Skeletal muscle cell (primary cell): ENCODE measurements at regions not wholly inside any gene's neighbourhood (a gene's known extent, or its start where the extent isn't known, plus 50 kb on each side); places are given as distances from the start of the nearest gene placed in this dataset.
"Not testable (repeated sequence)": the region's sequence is repeated elsewhere in the genome, so short reads cannot be mapped to it uniquely, and the experiment has no call there.

Experiments used
- DNase-seq: peaks from one replicate; pipeline ENCODE4 v3.0.0-alpha.2; 2010; ENCODE audit warnings: low read depth
- H3K4me3 ChIP-seq: 2 replicates; pipeline ENCODE4 v1.5.1; 2011; ENCODE audit warnings: low read depth, mild to moderate bottlenecking, control low read depth, low read length, moderate library complexity

DNA sequence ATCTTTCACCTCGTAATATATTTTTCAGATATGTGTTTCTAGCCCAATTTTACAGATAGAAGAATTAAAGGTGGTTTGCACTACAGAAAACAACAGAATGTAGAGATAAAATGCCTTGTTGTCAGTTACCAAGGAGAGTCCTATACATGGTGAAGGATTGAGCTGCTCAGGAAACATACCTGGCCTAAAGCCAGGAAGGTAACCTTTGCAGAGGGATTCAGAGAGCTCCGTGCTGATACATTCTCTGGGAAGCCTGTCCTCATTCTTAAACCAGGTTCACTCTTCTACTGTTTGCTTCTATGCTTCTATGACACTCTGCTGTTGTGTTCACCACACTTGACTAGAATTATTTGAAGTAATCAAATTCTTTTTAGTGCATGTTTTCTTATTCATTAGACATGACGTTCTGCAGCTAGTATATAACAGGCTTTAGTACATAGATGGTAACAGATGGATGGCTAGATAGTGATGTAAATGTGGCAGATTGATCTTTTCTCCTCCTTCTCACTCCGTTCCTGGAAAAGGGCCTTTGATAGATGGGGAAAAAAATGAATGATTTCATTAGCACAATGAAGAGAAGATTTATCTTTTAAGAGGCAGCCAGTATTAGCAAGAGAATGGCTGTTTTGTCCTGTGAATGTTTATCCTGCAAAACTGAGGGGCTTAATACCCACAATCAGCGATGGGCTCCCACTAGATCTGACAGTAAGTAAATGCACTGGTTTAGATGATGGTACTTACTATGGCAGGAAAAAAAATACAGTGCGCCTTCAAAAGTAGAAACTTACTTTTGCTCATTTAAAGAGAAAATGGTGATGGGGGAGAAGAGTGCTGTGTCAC lies 589.6 kb upstream of the FAM98A start:
- no peak for DNase-seq
- no peak overlapping the region for H3K4me3 ChIP-seq

DNA sequence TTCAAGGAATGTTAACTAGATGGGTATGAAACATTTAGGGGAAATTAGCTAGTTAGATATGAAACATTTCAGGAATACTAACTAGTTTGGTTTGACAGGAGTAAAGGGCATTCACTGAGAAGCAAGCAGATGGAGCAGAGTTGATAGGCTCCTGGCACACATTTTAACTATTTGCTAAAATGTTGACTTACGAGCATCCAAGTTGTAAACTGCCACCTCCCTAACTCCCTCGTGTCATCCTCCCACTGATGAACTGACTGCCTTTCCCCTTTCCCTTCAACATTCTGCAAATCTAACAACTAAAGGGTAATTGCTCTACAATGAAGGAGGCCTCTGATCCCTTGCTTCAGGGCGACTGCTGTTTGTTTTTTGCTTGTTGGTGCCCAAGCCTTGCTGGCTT lies 580.4 kb upstream of the FAM98A start:
- no peak for DNase-seq
- H3K4me3 ChIP-seq = no peak overlapping the region

DNA sequence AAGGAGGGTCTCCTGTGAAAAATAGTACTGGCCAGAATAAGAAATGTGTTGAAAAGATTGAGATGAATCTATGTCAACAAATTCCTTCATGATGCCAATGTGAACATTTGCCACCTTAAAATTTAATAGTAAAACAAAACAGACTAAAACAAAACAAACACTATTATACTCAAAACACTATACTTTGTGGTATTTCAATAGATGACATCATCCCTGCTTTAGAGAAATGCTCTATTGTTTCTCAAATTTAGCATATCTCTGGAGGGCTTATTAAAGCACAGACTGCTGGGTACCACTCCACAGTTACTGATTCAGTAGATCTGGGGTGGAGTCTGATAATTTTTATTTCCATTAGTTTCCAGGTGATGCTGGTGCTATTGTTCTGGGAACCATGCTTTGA lies 579.4 kb upstream of the FAM98A start:
- no peak for DNase-seq
- H3K4me3 ChIP-seq = no peak overlapping the region

DNA sequence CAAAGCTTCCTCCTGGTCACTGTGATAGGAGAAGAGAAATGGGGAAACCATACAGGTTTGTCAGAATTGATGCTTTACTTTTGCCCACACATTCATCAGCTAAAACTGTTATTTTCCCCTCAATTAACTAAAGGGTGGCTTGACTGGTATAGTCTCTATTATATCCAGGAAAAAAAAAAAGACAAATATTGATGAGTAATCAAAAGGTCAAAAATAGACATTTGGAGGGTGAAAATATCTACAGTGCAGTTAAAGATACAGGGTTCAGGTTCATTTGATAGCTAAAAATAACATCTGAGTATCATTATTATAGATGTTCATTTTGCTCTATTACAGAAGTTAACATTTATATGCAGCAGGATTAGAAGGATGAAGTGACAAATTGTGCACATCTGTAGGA lies 577.6 kb upstream of the FAM98A start:
- no peak overlapping the region for H3K4me3 ChIP-seq
- DNase-seq = no peak

DNA sequence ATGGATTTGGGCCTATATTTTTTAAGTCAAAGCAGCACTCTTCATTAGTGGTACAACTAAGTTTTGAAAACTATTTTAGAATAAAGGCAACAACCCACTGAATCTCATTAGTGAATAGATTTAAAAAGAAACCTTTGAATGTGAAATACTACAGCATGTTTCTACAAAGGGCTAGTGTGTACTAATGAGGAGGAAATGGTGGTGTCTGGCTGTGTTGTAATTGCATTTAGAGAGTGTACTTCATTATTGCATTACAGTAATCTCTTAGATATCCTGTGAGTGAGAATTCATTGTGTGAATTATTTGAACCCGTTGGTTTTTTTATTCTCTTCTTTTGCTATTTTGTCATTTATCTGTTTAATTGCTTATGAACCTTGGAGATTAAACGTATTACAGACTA lies 575.4 kb upstream of the FAM98A start:
- H3K4me3 ChIP-seq = no peak overlapping the region
- no peak for DNase-seq

DNA sequence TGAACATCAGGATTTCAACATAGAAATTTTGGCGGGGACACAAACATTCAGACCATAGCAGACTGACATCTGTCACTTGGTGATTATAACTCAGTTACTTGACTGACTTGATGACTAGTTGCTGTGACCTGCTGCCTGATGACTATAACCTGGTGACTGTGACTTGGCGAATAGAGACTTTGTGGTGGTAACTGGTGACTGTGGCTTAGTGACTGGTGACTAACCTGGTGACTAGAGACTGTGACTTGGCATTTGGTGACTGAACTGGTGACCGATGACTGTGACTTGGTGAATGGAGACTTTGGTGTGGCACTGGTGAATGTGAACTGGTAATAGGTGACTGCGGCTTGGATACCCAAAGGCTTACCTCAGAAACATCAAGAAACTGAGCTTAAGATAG lies 563.1 kb upstream of the FAM98A start:
- H3K4me3 ChIP-seq = no peak overlapping the region
- DNase-seq = no peak

DNA sequence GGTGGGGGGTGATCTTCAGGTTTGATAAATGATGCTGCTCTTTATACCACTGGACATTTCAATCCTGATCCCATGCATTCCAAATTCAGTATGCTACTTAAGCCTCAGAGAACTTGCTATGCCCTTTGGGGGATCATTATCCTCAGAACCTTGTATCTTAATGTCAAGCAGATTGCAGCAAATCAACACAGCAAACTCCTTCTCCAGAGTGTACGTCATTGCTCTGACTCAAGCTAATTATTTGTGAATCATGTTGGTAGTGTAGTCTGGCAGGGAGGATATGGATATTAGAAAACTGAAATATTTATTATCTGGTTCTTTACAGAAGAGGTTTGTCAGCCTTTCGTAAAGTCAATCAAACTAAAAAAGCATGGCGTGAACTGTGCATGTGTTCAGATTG lies 562.5 kb upstream of the FAM98A start:
- no peak for DNase-seq
- no peak overlapping the region for H3K4me3 ChIP-seq

DNA sequence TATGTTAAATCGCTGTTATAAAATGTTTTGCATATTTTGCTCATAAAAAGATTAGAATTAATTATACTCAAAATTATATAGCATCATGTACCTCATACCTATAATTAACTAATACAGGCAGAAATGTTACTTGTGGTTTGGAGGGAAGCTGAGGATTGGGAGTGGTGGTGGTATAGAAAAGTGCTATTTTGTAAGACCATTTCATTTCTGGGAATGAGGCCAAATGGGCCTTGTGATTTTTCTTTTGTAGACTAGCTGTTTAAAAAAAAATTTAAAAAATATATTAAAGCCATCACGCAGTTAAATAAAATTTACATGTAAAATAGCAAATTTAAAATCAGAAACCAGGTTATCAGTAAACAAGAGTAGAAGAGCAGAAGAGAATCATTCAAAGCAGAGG lies 560.8 kb upstream of the FAM98A start:
- H3K4me3 ChIP-seq = no peak overlapping the region
- DNase-seq = no peak

DNA sequence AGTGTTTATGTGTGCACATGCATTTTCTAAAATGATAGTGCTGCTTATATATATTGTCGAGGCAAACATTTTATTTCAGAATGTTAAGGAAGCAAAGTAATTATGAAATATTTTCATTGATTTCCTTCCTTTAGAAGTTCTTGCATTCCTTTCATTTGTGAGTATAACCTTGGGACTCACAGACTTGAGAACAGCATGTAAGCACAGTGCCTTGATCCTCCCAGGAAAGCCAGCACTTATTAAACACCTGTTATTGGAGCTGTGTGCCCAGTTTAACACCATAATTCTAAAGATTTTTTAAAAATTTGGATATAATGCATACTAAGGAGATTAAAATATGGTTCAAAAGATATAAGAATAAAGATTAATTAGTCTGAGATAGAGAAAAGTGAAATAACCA lies 554.4 kb upstream of the FAM98A start:
- DNase-seq = no peak
- H3K4me3 ChIP-seq = no peak overlapping the region

DNA sequence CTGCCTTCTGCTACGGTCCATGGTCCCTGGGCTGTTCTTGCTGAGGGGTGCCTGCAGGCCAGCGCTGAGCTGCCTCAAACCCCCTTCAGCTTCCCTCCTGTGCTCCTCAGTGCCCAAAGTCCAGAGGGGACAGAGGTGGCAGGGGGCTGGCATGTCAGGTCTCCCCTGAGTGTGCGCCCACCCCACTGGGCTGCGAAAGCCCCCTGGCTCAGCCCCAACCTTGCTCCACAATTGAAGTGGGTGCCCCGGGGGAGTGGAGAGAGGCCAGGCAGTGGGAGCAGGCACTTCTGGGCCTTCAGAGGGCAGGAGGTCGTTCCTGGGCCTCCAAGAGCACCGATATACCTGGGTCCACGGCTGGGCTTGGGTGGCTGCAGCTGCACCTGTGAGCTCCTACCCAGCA lies 548.7 kb upstream of the FAM98A start:
- H3K4me3 ChIP-seq = no peak overlapping the region
- no peak for DNase-seq

DNA sequence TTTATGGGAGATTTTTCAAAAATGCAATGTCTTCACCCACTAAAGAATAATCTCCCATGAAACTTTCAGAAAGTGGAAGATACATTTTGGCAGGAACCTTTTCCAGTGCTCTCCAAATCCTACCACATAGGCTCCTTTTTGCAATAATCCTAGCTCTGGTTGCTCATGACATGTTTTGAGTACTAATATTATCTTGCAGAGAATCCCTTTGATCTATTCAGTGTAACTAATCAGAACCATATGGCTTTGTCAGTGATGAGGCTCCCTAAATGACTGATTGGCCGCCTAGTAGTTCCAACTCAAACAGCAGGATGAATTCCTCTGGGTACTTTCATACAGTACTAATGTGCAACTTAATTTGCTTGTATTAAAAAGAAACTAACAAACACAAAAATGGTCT lies 544.0 kb upstream of the FAM98A start:
- no peak for DNase-seq
- H3K4me3 ChIP-seq = no peak overlapping the region

DNA sequence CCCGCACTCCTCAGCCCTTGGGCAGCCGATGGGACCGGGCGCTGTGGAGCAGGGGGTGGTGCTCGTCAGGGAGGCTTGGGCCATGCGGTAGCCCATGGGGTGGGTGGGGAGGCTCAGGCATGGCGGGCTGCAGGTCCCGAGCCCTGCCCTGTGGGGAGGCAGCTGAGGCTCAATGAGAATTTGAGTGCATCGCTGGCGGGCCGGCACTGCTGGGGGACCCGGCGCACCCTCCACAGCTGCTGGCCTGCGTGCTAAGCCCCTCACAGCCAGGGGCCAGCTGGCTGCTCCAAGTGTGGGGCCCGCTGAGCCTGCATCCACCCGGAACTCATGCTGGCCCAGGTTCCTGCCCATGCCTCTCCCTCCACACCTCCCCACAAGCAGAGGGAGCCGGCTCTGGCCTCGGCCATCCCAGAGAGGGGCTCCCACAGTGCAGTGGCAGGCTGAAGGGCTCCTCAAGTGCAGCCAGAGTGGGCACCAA lies 543.5 kb upstream of the FAM98A start:
- not testable (repeated sequence) for DNase-seq, H3K4me3 ChIP-seq

DNA sequence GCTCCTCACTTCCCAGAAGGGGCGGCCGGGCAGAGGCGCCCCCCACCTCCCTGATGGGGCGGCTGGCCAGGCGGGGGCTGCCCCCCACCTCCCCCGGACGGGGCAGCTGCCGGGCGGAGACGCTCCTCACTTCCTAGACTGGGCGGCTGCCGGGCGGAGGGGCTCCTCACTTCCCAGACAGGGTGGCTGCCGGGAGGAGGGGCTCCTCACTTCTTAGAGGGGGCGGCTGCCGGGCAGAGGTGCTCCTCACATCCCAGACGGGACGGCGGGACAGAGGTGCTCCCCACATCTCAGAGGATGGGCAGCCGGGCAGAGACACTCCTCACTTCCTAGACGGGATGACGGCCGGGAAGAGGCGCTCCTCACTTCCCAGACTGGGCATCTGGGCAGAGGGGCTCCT lies 534.0 kb upstream of the FAM98A start:
- not testable (repeated sequence) for H3K4me3 ChIP-seq

DNA sequence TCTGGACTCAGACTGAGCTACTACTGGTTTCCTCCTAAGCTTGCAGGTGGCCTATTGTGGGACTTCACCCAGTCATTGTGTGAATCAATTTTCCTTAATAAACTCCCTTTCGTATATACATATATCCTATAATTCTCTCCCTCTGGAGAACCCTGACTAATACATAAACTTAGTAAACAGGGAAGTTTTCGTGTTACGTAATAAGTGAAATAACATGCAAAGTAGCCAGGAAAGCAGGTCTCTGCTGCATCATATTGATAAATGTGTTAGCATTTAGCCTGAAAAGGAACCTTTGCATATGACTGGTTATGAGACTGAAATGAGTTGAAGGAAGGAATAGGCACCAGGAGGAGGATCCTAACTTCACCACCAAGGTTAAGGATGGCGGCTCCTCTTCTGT lies 527.2 kb upstream of the FAM98A start:
- H3K4me3 ChIP-seq = no peak overlapping the region
- DNase-seq = no peak

More for the DNA sequence above, 534.0 kb upstream of the FAM98A start:
- DNase-seq = not testable (repeated sequence)

DNA sequence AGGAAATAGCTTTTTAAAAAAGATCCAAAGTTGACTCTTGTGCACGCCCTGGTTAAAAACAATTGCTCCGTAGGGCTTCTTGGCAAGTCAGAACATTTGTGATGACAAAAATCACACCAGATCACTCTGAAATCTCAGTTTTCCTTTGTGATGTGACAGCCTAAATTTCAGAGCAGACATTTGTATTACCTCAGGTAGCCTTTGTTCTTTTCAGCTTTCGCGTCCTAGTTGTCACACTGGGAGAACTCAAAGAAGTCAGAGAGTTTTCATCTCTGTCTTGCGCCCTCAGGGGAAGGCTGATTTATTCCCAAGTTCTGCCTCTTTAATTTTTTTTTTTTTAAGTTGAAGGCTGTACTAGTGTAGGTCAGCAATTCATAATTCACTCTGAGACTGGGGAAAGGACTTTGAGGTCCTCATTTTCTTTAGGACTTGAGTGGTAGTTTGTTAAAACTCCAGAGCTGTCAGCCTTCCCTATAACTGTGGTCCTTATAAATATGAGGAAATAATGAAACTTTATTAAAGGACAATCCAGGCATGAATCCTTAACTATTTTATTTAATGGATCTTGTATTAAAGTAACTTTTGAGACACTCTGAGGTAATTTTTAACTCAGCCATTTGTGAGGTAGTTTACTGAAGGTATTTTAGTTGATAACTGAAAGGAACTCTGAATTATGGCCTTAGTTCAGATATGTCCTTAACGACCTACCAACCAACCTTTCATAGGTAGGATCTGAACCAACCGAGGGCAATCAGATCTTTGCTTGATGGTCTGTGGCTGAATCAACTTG lies 525.1 kb upstream of the FAM98A start:
- H3K4me3 ChIP-seq = no peak overlapping the region
- DNase-seq = no peak

DNA sequence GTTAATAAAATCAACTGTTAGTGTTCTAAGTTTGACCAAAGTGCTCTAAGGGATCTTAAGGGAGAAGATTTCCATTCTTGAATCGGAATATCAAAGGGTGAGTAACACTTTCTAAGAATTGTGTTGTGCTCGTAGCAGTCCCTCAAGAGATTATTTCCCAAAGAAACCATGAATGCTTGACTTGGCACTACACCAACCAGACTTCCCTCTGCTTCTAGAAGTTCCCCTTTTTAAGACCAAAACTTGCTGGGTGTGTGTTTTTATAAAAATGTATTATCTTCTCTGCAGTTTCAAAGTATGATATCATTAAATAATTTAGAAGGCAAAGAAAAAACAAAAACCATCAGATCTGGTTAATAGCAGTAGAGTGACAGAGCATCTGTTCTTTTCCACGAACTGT lies 522.0 kb upstream of the FAM98A start:
- DNase-seq = no peak
- no peak overlapping the region for H3K4me3 ChIP-seq

DNA sequence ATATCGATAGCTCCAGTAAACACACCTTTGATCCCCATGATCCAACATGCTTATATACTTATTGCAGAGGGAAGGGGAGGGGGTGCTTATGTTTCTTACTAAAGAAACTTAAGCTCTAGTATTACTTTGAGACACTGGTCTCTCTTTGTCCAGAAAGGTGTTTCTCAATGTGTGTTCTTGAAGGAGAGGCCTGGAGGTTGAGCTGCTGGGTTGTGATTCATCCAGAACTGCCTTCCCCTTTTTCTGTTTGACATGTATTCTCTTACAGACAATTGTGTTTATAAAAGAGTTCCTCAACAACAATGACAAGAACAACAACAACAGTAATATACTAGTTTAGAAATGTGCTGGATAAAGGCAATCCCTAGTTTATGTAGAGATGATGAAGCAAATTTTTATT lies 516.0 kb upstream of the FAM98A start:
- no peak overlapping the region for H3K4me3 ChIP-seq
- DNase-seq = no peak

DNA sequence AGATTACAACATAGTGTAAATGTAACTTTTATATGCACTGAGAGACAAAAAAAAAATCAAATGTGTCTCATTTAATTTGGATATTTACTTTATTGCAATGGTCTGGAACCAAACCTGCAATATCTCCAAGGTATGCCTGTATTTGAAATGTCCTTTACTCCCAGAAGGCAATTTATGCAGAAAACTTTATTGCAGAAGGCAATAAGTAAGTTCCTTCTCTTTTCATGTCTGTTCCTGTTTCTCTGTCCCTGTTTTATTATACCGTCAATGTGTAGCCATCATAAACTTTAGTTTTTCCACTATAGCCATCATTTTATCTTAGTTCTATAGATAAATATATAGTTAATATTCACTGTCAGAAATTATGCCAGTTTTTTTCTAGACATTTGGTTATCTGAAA lies 513.1 kb upstream of the FAM98A start:
- no peak for DNase-seq
- H3K4me3 ChIP-seq = no peak overlapping the region

DNA sequence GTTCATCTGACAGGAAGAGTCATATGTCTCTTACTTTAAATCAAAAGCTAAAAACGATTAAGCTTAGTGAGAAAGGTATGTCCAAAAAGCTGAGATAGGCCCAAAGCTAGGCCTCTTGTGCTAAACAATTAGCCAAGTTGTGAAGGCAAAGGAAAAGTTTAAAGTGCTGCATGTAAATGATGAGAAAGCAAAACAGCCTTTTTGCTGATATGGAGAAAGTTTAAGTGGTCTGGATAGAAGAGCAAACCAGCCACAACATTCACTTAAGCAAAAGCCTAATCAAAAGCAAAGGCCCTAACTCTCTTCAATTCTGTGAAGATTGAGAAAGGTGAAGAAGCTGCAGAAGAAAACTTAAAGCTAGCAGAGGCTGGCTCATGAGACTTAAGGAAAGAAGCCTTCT lies 511.3 kb upstream of the FAM98A start:
- no peak for DNase-seq
- no peak overlapping the region for H3K4me3 ChIP-seq

DNA sequence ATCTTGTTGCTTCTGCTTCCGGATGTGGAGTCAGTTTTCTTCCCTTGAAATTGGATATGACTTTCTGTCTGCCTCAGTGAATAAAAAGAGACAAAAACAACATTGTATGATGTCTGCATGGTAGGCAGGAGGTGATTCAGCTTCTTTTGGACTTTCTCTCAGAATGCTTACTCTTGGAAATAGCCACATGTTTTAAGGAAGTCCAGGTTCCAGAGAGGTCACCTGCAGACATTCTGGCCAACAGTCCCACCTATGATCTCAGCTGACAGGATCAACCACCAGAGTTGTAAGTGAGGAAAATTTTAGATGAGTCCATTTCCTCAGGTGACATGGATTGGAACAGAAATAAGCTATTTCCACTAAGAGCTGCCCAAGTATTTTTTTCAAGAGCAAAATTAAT lies 508.7 kb upstream of the FAM98A start:
- no peak for DNase-seq
- H3K4me3 ChIP-seq = no peak overlapping the region
